ENCODE measurements at regions not wholly inside any gene's neighbourhood (a gene's known extent, or its start where the extent isn't known, plus 50 kb on each side); places are given as distances from the start of the nearest gene placed in this dataset.
"Not testable (repeated sequence)": the region's sequence is repeated elsewhere in the genome, so short reads cannot be mapped to it uniquely, and the experiment has no call there.

- not testable (repeated sequence) for TF ChIP-seq POLR2AphosphoS5 (IDR thresholded peaks at IDR 0.05; ENCODE audit: low read depth, low read length); POLR2A (IDR thresholded peaks at IDR 0.05; ENCODE audit: low read depth, low read length); TAF1 (IDR thresholded peaks at IDR 0.05; ENCODE audit: borderline replicate concordance, low read depth, low read length)
Measured at GRCh38 chr16:21521390-21522143, 77.8 kb upstream of the METTL9 start.

All from GM12892 (cell line).